GM12878 (cell line): ENCODE measurements at regions not wholly inside any gene's neighbourhood (a gene's known extent, or its start where the extent isn't known, plus 50 kb on each side); places are given as distances from the start of the nearest gene placed in this dataset.

Experiments used
- EZH2 ChIP-seq: IDR thresholded peaks from 2 replicates; pipeline ENCODE4 v1.6.1; 2012; ENCODE audit warnings: low read depth, mild to moderate bottlenecking, control low read depth, inconsistent platforms, low read length, borderline replicate concordance; ENCODE audit not compliant: control insufficient read depth
- MAX ChIP-seq: IDR thresholded peaks from 2 replicates; pipeline ENCODE4 v1.6.1; 2012; ENCODE audit warnings: low read depth, low read length, improper control_type of control experiment
- MXI1 ChIP-seq: fragments of 150-350 bp; IDR thresholded peaks from 2 replicates; pipeline ENCODE4 v1.6.1; 2011; ENCODE audit warnings: low read depth, mild to moderate bottlenecking, inconsistent platforms, low read length, improper control_type of control experiment
- POLR2AphosphoS5 ChIP-seq: IDR thresholded peaks from 2 replicates; pipeline ENCODE4 v1.6.1; 2011; ENCODE audit warnings: mild to moderate bottlenecking, low read length, inconsistent platforms
- SP1 ChIP-seq: IDR thresholded peaks from one replicate; pipeline ENCODE4 v1.6.1; 2011; ENCODE audit warnings: low read depth, low read length
- TAF1 ChIP-seq: IDR thresholded peaks from 2 replicates; pipeline ENCODE4 v1.6.1; 2011; ENCODE audit warnings: mild to moderate bottlenecking, low read depth, low read length, borderline replicate concordance
- TARDBP ChIP-seq: IDR thresholded peaks from 2 replicates; pipeline ENCODE4 v1.6.1; 2016; ENCODE audit warnings: borderline replicate concordance
- TCF7 ChIP-seq: IDR thresholded peaks from 2 replicates; pipeline ENCODE4 v1.6.1; 2014; ENCODE audit warnings: antibody characterized with exemption, borderline replicate concordance
- ZNF384 ChIP-seq: IDR thresholded peaks from 2 replicates; pipeline ENCODE4 v1.6.1; 2012; ENCODE audit warnings: low read depth, mild to moderate bottlenecking, low read length, improper control_type of control experiment, borderline replicate concordance
- TF ChIP-seq, protein P1 (sequence below), 3 experiments: IDR thresholded peaks in 2 of 3; conservative IDR thresholded peaks in 1 of 3; 2 replicates each; pipeline ENCODE4 v1.5.1; 2011; ENCODE audit warnings: low read depth in 3 of 3, low read length in 3 of 3, mild to moderate bottlenecking in 3 of 3, control low read depth in 2 of 3, moderate library complexity in 2 of 3, inconsistent platforms in 1 of 3, mixed read lengths in 1 of 3; ENCODE audit not compliant: control insufficient read depth in 2 of 3, insufficient read depth in 1 of 3; ENCODE audit errors: extremely low read depth in 1 of 3

GRCh38 chr11:106233191-106233590, 155.7 kb downstream of the AASDHPPT start:
- no peak for TF ChIP-seq TAF1
- no peak for TF ChIP-seq SP1
- TF ChIP-seq MXI1: no peak
- no peak for TF ChIP-seq TARDBP
- TF ChIP-seq TCF7: no peak
- no peak for TF ChIP-seq MAX
- TF ChIP-seq ZNF384: no peak
- no peak for TF ChIP-seq EZH2
- TF ChIP-seq POLR2AphosphoS5: no peak
- TF ChIP-seq, protein P1, sequence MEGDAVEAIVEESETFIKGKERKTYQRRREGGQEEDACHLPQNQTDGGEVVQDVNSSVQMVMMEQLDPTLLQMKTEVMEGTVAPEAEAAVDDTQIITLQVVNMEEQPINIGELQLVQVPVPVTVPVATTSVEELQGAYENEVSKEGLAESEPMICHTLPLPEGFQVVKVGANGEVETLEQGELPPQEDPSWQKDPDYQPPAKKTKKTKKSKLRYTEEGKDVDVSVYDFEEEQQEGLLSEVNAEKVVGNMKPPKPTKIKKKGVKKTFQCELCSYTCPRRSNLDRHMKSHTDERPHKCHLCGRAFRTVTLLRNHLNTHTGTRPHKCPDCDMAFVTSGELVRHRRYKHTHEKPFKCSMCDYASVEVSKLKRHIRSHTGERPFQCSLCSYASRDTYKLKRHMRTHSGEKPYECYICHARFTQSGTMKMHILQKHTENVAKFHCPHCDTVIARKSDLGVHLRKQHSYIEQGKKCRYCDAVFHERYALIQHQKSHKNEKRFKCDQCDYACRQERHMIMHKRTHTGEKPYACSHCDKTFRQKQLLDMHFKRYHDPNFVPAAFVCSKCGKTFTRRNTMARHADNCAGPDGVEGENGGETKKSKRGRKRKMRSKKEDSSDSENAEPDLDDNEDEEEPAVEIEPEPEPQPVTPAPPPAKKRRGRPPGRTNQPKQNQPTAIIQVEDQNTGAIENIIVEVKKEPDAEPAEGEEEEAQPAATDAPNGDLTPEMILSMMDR (IDR thresholded peaks at IDR 0.05 in 2 of 3, conservative IDR thresholded peaks at IDR 0.05 in 1 of 3; ENCODE audit: control insufficient read depth in 2 of 3, extremely low read depth in 1 of 3, insufficient read depth in 1 of 3, low read depth in 3 of 3, low read length in 3 of 3): no peak
